ENCODE measurements at regions not wholly inside any gene's neighbourhood (a gene's known extent, or its start where the extent isn't known, plus 50 kb on each side); places are given as distances from the start of the nearest gene placed in this dataset.
"Not testable (repeated sequence)": the region's sequence is repeated elsewhere in the genome, so short reads cannot be mapped to it uniquely, and the experiment has no call there.

- DNase-seq (ENCODE audit: low spot score) = not testable (repeated sequence)
These were observed 577.7 kb upstream of the TPTE start for GRCh38 chr21:9943639-9944038.

GRCh38 chr21:9946057-9946456, 575.3 kb upstream of the TPTE start:
- DNase-seq (ENCODE audit: low spot score) = not testable (repeated sequence)

- not testable (repeated sequence) for DNase-seq (ENCODE audit: low spot score)
These were observed 571.7 kb upstream of the TPTE start for GRCh38 chr21:9949510-9950289.

GRCh38 chr21:9950363-9950762, 571.0 kb upstream of the TPTE start:
- DNase-seq (ENCODE audit: low spot score) = not testable (repeated sequence)

GRCh38 chr21:9958791-9959190, 562.6 kb upstream of the TPTE start:
- DNase-seq (ENCODE audit: low spot score) = not testable (repeated sequence)

- not testable (repeated sequence) for DNase-seq (ENCODE audit: low spot score)
These were observed 562.0 kb upstream of the TPTE start for GRCh38 chr21:9959220-9959964.

GRCh38 chr21:9969399-9969798, 552.0 kb upstream of the TPTE start:
- not testable (repeated sequence) for DNase-seq (ENCODE audit: low spot score)

- not testable (repeated sequence) for DNase-seq (ENCODE audit: low spot score)
These were observed 549.4 kb upstream of the TPTE start for GRCh38 chr21:9972018-9972417.

- not testable (repeated sequence) for DNase-seq (ENCODE audit: low spot score)
These were observed 543.0 kb upstream of the TPTE start for GRCh38 chr21:9978371-9978770.

GRCh38 chr21:9997507-9997906, 523.9 kb upstream of the TPTE start:
- DNase-seq (ENCODE audit: low spot score) = not testable (repeated sequence)

GRCh38 chr21:10002762-10003313, 518.5 kb upstream of the TPTE start:
- DNase-seq (ENCODE audit: low spot score) = not testable (repeated sequence)

- not testable (repeated sequence) for DNase-seq (ENCODE audit: low spot score)
These were observed 515.6 kb upstream of the TPTE start for GRCh38 chr21:10005791-10006190.

GRCh38 chr21:10016991-10017390, 504.4 kb upstream of the TPTE start:
- not testable (repeated sequence) for DNase-seq (ENCODE audit: low spot score)

GRCh38 chr21:10017757-10018156, 503.6 kb upstream of the TPTE start:
- not testable (repeated sequence) for DNase-seq (ENCODE audit: low spot score)

- DNase-seq (ENCODE audit: low spot score) = not testable (repeated sequence)
These were observed 499.9 kb upstream of the TPTE start for GRCh38 chr21:10021462-10021861.

GRCh38 chr21:10022745-10023144, 498.6 kb upstream of the TPTE start:
- DNase-seq (ENCODE audit: low spot score) = not testable (repeated sequence)
